Mesenteric fat pad (tissue), 1 donor: ENCODE measurements at regions not wholly inside any gene's neighbourhood (a gene's known extent, or its start where the extent isn't known, plus 50 kb on each side); places are given as distances from the start of the nearest gene placed in this dataset.

Experiments
- DNase-seq: peaks from one replicate; pipeline ENCODE4 v3.0.0-alpha.2; 2020; ENCODE audit warnings: low spot score
- donor health status: DM: yes; HTN: yes; CAD: no.

DNA sequence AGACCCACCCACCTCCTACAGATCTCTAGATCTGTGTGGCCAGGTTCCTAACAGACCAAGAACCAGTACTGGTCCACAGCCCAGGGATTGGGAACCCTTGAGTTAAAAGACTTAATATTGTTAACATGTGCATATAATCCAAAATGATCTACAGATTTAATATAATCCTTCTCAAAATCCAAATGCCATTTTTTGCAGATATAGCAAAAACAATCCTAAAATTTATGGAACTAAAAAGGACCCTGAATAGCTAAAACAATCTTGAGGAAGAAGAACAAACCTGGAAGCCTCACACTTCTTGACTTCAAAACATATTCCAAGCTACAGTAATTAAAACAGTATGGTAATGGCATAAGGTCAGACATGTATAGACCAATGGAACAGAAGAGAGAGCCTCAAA, 206.9 kb upstream of the SIX2 start:
- no peak for DNase-seq

DNA sequence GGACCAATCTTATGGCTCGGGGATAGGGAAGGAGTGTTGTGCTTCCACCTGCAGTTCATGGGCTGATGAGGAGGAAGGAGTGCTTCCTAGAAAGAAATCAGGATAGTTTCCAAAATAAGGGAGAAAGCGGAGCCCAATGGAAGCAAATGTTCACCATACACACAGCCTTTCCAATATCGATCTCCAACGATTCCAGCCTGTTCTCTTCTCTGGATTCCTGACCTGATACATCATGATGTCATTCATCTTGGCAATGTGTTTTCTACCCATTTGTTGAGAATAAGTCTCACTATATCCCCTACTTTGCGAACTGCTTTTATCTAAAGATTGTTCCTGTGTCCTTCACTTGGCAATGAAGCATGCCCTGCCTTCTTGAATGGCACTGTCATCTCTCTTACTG, 205.3 kb upstream of the SIX2 start:
- DNase-seq: no peak

DNA sequence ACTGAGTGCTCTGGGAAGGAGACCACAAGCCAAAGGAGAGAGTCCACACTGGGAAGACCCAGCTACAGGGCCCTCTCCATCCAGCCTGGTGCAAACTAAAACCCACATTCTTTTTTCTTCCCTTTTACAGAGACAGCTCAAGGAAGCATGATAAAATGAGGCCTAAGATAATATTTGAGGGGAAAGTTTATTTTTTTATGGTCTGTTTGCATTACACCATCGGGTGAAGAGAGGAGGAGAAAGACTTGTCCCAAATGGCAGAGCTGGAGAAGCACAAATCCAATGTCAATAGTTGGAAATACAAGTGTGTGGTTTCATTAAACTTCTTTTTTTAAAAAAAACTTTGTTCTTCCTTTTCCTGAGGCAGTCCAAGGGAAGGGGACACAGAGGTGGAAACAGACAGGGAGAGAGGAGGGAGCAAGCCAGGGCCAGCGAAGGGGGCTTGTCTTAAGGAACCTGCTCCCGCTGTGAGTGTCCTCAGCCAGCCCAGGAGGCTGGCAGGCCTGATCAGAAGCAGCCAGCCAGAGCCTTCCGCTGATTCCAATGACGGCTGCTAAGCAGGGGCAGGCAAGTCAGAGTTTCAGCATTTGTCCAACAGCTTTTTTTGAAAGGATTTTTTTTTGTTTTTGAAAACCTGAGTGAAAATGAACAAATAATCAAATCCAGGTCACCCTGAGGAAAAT, 203.8 kb upstream of the SIX2 start:
- no peak for DNase-seq

GRCh38 chr2:45211636-45212035, 202.4 kb upstream of the SIX2 start:
- no peak for DNase-seq

DNA sequence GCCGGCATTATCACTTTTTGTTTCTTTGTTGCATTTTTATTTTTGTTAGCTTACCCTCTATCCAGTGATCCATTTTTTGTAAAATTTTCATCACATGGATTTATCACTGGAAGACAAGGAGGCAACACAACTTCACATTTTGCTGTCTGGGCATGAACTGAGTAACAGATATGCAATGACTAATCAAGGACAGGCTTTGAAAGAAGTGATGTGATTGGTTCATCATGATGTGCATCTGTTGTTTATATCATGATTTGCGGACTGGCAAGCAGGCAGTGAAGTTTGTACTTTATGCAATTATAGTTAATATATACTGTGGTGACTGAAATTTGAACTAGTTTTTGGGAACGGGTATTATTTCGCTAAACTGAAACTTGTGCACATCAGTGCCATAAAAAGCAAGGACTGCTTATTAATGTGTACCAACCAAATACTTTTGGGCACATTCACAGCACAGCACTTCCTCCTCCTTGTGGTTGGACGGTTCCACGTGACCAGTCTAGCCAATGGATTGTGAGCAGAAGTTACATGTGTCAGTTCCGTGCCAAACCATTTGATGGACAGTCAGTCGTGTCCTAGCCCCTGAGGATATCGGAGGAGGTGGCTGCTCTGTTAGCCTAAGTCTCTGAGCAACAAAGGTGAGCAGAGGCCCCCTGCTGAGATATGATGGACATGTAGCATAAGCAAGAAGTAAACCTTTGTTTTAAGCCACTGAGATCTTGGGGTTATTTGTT, 201.4 kb upstream of the SIX2 start:
- DNase-seq: no peak

DNA sequence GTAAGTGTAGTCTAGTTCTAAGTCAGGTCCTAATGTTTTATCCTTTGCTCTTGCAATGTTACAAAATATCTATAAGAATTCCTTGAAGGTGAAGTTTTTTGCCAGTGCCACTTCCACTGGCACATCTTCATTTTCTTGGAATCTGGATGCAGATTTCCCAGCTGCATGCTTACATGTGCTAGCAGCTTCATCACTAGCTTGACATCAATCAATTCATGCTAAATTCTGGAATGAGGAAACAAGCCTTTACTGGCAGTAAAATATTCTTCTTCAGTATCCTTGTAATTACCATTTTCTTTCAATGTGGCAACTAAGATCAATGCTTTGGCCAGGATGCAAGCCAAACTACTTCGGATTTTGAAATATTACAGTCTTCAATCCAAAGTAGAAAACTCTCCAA, 200.6 kb upstream of the SIX2 start:
- DNase-seq: no peak

DNA sequence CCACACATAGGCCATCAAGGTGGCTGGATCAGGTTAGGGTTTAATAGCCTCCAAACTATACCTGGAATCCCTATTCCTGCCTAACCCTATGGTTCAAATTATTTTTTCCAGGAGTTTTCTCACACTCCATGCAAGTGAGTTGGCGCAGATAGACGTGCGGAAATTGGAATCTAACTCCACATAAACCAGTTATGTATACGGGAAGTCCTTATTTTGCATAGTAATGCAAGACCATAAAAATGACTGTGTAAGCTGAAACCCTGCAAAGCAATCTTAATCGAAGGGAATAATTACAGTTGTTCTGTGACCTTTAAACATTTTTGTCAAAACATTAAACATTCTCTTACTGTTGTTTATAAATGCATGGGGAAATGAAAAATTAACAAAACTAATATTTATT, 200.1 kb upstream of the SIX2 start:
- no peak for DNase-seq

GRCh38 chr2:45207101-45207500, 197.8 kb upstream of the SIX2 start:
- no peak for DNase-seq

DNA sequence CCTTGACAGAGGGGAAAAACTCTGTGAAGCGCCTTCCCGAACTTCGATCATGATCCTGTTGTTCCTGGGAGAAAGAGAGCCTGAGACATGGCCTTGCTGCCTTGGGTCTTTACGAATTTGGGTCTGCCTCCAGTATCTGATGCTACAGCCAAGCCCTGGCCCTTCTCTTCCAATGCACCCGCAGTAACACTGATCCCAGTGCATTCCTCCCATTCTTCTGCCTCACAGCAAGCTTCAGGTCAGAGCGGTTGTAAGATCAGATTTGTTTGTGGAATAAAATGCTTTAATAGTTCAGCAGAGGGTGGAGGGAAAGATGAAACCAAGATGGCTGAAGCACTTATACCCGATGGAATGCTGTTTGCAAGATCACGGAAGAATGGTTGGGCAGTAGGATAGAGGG, 196.7 kb upstream of the SIX2 start:
- no peak for DNase-seq

DNA sequence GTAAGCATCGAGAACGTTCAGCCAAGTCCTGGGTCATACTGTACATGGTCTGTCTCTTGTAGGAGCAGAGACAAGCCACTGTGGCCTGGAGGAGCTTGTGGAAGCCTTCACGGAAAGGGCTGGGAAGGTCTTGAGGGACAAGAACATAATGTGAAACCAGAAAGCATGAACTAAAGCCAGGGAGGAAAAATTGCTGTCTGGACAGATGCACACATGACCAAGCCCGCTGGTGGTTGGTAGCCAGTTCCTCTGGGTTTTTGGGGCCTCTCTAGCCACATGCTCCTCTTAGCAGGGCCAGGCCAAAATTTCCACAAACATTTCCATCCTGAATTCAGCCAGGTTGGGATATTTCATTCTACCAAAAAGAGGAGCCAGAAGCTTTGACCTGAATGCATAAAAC, 196.2 kb upstream of the SIX2 start:
- DNase-seq: no peak

- no peak for DNase-seq
These were observed 194.1 kb upstream of the SIX2 start for GRCh38 chr2:45203400-45203799.

GRCh38 chr2:45199973-45200372, 190.7 kb upstream of the SIX2 start:
- no peak for DNase-seq

- no peak for DNase-seq
These were observed 186.7 kb upstream of the SIX2 start for GRCh38 chr2:45195916-45196315.

DNA sequence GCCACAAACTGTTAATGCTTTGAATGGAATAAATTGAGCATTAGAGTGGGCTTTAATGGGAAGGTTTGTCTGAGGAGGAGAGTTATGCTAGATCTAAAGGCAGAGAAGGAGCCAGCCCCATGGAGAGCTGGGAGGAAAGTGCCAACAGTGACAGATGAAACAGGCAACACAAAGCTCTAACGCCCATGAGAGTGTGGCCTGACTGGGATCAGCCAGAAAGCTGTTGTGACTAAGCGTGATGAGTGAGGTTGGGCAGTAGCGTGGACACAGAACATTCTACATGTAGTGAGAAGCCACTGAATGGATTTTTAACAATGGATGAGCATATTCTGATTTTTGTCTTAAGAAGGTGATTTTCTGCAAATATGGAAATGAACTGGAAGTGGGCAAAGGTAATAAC, 185.3 kb upstream of the SIX2 start:
- no peak for DNase-seq

DNA sequence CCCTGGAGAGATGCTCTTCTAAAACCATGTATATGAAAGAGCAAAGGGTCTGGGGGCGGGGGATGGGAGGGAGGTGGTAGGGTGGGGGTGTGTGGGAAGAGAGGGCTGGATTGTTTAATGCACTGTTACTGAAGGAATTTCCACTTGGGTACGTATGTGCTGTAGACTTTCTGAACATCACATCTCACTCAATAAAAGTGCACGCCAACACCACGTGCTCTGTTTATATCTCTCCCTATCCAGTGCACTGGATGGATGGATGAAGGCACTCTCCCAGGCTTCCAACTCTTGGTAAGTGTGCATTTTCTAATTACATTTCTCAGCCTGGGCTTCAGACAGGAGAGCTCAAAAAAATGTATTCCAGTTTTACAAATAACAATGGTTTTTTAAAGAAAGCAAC, 184.3 kb upstream of the SIX2 start:
- DNase-seq: no peak

DNA sequence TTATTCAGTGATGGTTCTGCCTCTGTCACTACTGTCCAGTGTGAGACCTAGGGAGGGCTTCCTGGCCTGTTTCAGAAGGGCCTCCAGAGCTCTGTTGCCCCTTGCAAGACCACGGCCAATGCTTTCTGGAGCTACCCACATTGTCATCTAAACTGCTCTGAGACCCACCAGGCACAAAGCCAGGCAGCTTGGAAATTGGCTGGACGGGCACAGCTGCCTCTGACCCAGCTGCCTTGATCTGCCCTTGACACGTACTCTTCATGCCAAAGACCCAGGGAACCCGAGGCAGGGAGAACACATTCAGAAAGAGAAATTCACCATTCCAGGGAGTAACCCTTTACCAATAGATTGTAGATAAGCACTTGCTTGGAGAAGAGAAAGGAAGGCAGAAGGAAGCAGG, 183.7 kb upstream of the SIX2 start:
- DNase-seq: no peak

DNA sequence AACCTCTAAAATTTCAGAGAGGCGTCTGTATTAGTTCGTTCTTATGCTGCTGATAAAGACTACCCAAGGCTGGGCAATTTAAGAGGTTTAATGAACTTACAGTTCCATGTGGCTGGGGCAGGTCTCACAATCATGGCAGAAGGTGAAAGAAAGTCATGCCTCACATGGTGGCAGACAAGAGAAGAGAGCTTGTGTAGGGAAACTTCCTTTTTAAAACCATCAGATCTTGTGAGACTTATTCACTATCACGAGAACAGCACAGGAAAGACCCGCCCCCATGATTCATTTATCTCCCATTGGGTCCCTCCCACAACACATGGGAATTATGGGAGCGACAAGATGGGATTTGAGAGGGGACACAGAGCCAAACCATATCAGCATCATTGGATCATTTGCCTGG, 183.2 kb upstream of the SIX2 start:
- DNase-seq: no peak

DNA sequence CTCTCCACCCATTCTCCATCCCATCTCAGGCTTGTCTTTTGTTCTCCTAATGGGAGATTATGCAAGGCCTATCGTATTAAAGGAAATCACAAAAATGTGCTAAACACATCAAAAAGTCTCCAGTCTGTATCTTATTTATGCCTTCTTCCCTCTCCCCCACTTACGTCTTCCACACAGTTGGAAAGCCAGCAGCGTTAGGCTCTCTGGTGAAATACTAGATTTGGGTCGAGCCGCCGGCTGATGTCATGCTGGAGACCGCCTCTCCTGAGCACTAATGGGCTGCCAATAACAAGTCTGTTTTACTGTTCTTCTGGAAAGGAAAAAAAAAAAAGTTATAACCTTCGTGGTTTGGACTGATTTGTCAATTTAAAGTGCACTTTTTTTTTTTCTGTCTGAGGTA, 182.7 kb upstream of the SIX2 start:
- no peak for DNase-seq

DNA sequence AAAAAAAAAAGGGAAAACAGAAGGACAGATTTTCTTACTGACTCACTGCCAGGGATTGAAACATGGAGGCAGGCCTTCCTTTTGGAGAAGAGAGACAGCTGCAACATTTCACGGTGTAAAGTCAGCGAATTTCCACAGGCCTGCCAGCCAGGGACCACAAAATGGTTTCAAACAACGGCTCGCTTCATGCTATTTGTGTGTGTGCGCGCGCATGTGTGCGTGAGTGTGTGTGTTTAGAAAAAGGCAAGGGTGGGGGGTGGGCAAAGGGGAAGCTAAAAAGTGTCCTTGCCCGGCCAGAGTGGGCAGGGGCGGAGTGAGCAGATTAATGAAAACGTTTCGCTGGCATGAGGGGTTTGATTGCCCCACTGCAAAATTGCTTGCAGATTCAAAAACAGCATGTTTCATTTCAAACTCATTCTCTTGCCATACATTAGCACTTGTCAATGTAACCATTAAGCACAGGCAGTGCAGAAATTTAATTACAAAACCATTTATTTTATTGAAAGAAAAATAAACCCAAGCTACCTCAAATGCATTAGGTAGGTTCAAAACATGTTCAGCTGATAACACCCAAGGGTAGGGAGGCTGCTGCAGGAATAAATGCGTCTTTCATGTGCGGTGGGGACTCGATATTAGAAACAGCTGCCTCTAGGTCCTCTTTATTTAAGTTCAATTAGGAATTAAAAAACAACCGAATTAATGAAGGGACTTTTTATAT, 182.1 kb upstream of the SIX2 start:
- DNase-seq: no peak

- DNase-seq: no peak
These were observed 181.3 kb upstream of the SIX2 start for GRCh38 chr2:45190481-45190942.

DNA sequence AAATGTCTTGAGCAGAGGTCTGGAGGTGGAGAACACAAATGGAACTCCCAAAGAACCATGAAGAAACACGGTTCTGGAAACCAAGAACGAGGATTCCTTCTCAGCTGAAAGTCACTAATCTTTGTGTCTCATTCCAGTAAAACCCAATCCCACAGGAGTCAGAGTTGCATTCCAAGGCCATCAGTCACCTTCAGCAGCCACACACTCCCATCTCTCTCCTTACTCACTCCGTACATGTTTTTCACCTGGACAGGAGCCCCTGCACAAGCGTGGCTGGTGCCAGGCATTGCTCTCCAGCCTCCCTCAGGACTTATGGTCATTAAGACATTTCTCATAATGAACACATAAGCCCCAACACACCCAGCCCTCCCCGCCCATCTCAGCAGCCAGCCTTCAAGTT, 175.4 kb upstream of the SIX2 start:
- DNase-seq: no peak

DNA sequence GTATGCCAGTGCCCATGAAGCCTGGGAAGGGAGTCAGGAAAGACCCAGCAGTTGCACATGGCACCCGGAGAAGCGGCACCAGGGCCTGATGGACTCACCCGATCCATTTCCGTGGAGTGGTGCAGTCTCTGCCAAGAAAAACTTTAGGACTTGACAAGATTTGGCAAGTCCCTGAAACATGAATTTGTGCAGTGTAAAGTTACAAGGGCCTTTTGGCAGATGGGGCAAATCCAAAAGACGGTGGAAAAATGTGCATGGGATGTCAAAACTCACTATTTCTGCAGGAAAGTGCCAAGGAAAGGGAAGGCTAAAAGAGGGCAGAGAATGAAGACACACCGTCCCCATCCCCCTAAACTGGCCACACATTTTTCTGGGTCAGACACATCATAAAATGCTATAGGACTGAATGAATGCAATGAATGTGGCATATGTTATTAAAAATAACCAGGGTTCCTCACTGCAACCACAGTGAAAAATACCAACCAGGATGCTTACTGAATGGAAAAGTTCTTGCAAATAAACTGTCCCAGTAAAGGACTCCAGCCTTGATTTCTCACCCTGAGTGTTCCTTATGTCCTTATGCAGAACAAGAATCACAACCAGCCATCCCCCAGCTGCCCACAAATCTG, 173.5 kb upstream of the SIX2 start:
- DNase-seq: no peak
